Adrenal gland (tissue), 5 donors: ENCODE measurements at regions not wholly inside any gene's neighbourhood (a gene's known extent, or its start where the extent isn't known, plus 50 kb on each side); places are given as distances from the start of the nearest gene placed in this dataset.

Experiments used
- CTCF ChIP-seq, 6 experiments: fragments of 450-650 bp in 4 of 6; fragments of 200-600 bp in 2 of 6; sonication (generic) in 1 of 6; IDR thresholded peaks; 1 replicate in 5 of 6; 2 replicates in 1 of 6; pipeline versions ENCODE4 v1.5.1 to v1.8.0; 2016 to 2021; ENCODE audit warnings: antibody characterized with exemption in 6 of 6, mild to moderate bottlenecking in 2 of 6, moderate library complexity in 1 of 6
- POLR2A ChIP-seq, 2 donors: fragments of 450-650 bp; IDR thresholded peaks; one replicate each; pipeline ENCODE4 v1.6.1; 2017; ENCODE audit warnings: antibody characterized with exemption in 2 of 2, mild to moderate bottlenecking in 2 of 2, moderate library complexity in 1 of 2
- donor health status: DM: no; HTN: no; CAD: no.

GRCh38 chrX:39226251-39226650 lies 425.0 kb downstream of the MID1IP1 start:
- TF ChIP-seq POLR2A (IDR thresholded peaks at IDR 0.05): no peak
- no peak for TF ChIP-seq CTCF (IDR thresholded peaks at IDR 0.05)
